Neural progenitor cell (in vitro differentiated cells): ENCODE measurements at regions not wholly inside any gene's neighbourhood (a gene's known extent, or its start where the extent isn't known, plus 50 kb on each side); places are given as distances from the start of the nearest gene placed in this dataset.

Experiments used
- EZH2 ChIP-seq: fragments of 200-600 bp; sonication (generic); IDR thresholded peaks from 2 replicates; pipeline ENCODE4 v1.6.1; 2017; ENCODE audit warnings: antibody characterized with exemption, mild to moderate bottlenecking, moderate library complexity
- EZH2phosphoT487 ChIP-seq: fragments of 200-600 bp; sonication (generic); IDR thresholded peaks from 2 replicates; pipeline ENCODE4 v1.6.1; 2017; ENCODE audit warnings: antibody characterized with exemption
- TF ChIP-seq, protein P1 (sequence below): fragments of 200-600 bp; sonication (generic); IDR thresholded peaks from 2 replicates; pipeline ENCODE4 v1.5.1; 2017; ENCODE audit warnings: antibody characterized with exemption, mild to moderate bottlenecking

DNA sequence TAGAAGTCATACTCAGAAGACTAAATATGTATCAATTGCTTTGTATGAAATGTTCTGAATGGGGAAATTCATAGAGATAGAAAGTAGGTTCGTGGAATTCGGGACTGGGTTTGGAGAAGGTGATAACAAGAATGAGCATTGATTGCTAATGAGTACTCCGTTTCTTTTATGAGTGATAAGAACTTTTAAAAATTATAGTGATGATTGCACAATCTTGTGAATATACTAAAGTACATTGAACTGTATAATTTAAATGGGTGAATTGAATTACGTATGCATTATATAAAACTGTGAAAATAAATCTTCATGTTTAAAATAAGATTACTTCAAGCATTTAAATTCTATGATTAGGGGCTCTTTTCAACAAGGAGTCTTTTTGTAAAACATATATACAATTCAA lies 425.6 kb upstream of the NCAM2 start:
- TF ChIP-seq, protein P1, sequence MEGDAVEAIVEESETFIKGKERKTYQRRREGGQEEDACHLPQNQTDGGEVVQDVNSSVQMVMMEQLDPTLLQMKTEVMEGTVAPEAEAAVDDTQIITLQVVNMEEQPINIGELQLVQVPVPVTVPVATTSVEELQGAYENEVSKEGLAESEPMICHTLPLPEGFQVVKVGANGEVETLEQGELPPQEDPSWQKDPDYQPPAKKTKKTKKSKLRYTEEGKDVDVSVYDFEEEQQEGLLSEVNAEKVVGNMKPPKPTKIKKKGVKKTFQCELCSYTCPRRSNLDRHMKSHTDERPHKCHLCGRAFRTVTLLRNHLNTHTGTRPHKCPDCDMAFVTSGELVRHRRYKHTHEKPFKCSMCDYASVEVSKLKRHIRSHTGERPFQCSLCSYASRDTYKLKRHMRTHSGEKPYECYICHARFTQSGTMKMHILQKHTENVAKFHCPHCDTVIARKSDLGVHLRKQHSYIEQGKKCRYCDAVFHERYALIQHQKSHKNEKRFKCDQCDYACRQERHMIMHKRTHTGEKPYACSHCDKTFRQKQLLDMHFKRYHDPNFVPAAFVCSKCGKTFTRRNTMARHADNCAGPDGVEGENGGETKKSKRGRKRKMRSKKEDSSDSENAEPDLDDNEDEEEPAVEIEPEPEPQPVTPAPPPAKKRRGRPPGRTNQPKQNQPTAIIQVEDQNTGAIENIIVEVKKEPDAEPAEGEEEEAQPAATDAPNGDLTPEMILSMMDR = no peak
- TF ChIP-seq EZH2 = no peak
- no peak for TF ChIP-seq EZH2phosphoT487
